Endothelial cell of umbilical vein (primary cell): ENCODE measurements at regions not wholly inside any gene's neighbourhood (a gene's known extent, or its start where the extent isn't known, plus 50 kb on each side); places are given as distances from the start of the nearest gene placed in this dataset.
"Not testable (repeated sequence)": the region's sequence is repeated elsewhere in the genome, so short reads cannot be mapped to it uniquely, and the experiment has no call there.

Experiments used
- BruUV-seq: library from RNA; stranded (reverse); fragments of 400-500 nt; replicated peaks from 2 replicates; lab custom pipeline; 2021; lab: Mats Ljungman, UMichigan
- CTCF ChIA-PET: fragments of 300-600, 350-600 bp; sonication (Branson Sonifier 250); formaldehyde crosslinking; loops from one replicate; lab custom pipeline; 2021; ENCODE audit warnings: antibody characterized with exemption, inconsistent platforms; lab: Charles Lee
- POLR2A ChIA-PET: fragments of 300-600, 350-600 bp; sonication (Branson Sonifier 250); formaldehyde crosslinking; loops from one replicate; lab custom pipeline; 2021; ENCODE audit warnings: antibody characterized with exemption, inconsistent platforms; lab: Charles Lee
- DNase-seq: peaks from one replicate; pipeline ENCODE4 v3.0.0-alpha.2; 2011; ENCODE audit warnings: low read depth, low spot score
- FAIRE-seq: peaks from 2 replicates; lab custom pipeline; 2011; peaks lifted over from hg19 to GRCh38; lab: Jason Lieb, UNC
- H2AFZ ChIP-seq: 2 replicates; pipeline ENCODE4 v1.6.0; 2012; ENCODE audit warnings: low read depth, low read length, control low read depth, inconsistent platforms
- H3K27ac ChIP-seq: 2 replicates; pipeline ENCODE4 v1.5.1; 2011; ENCODE audit warnings: low read depth, mild to moderate bottlenecking, control low read depth, low read length, moderate library complexity; ENCODE audit not compliant: insufficient read depth
- H3K27me3 ChIP-seq, 2 experiments: 2 replicates each; pipeline versions ENCODE4 v1.6.0 to v1.6.1; 2011; ENCODE audit warnings: low read length in 2 of 2, mixed read lengths in 1 of 2; ENCODE audit not compliant: control insufficient read depth in 2 of 2, insufficient read depth in 2 of 2
- H3K36me3 ChIP-seq, 2 experiments: 2 replicates in 1 of 2; 3 replicates in 1 of 2; pipeline ENCODE4 v1.5.1; 2011; ENCODE audit warnings: low read length in 2 of 2, mild to moderate bottlenecking in 1 of 2, moderate library complexity in 1 of 2; ENCODE audit not compliant: control insufficient read depth in 2 of 2, insufficient read depth in 2 of 2; ENCODE audit errors: extremely low read depth in 1 of 2
- H3K4me1 ChIP-seq: 3 replicates; pipeline ENCODE4 v1.5.1; 2011; ENCODE audit warnings: mild to moderate bottlenecking, low read length; ENCODE audit not compliant: control insufficient read depth, insufficient read depth; ENCODE audit errors: extremely low read depth
- H3K4me2 ChIP-seq: 2 replicates; pipeline ENCODE4 v1.6.1; 2011; ENCODE audit warnings: low read length, control low read depth, mixed read lengths; ENCODE audit not compliant: insufficient read depth
- H3K4me3 ChIP-seq, 3 experiments: fragments of 200-600 bp in 1 of 3; sonication (generic), shearing (Covaris generic) in 1 of 3; replicated peaks in 1 of 3; 2 replicates each; pipeline ENCODE4 v1.5.1; 2011 to 2016; ENCODE audit warnings: control low read depth in 3 of 3, low read length in 3 of 3, mild to moderate bottlenecking in 2 of 3, inconsistent platforms in 1 of 3, low read depth in 1 of 3, moderate library complexity in 1 of 3; ENCODE audit not compliant: insufficient read depth in 1 of 3
- H3K79me2 ChIP-seq: 2 replicates; pipeline ENCODE4 v1.6.0; 2012; ENCODE audit warnings: low read length, inconsistent platforms; ENCODE audit not compliant: control insufficient read depth, insufficient read depth
- H3K9ac ChIP-seq: replicated peaks from 2 replicates; pipeline ENCODE3; 2011; ENCODE audit warnings: low read length, control low read depth; ENCODE audit not compliant: insufficient read depth; ENCODE audit errors: extremely low read depth
- H3K9me1 ChIP-seq: replicated peaks from 3 replicates; pipeline ENCODE4 v1.6.0; 2011; ENCODE audit warnings: mild to moderate bottlenecking, low read length; ENCODE audit not compliant: control insufficient read depth, insufficient read depth; ENCODE audit errors: extremely low read depth
- H3K9me3 ChIP-seq: replicated peaks from 2 replicates; pipeline ENCODE4 v1.5.1; 2012; ENCODE audit warnings: low read length, inconsistent platforms; ENCODE audit not compliant: control insufficient read depth, insufficient read depth
- H4K20me1 ChIP-seq: replicated peaks from 2 replicates; pipeline ENCODE3; 2011; ENCODE audit warnings: mild to moderate bottlenecking, low read length; ENCODE audit not compliant: control insufficient read depth, insufficient read depth; ENCODE audit errors: extremely low read depth
- dilution Hi-C: fragments of 300-500 bp; cut with MboI; formaldehyde crosslinking; loops from one replicate; pipeline ENCODE4 v1.15.0; 2019; ENCODE audit warnings: low sequenced_read_pairs; ENCODE audit not compliant: extremely low pct_ligation_motif_present
- intact Hi-C: fragments of 100-400 bp; cut with micrococcal nuclease; formaldehyde crosslinking; loops from one replicate; pipeline ENCODE4 v1.10.0; 2022

- H3K9me3 ChIP-seq, FAIRE-seq, POLR2A ChIA-PET, H3K4me3 ChIP-seq, H3K27ac ChIP-seq, H3K9me1 ChIP-seq, H3K9ac ChIP-seq, H3K27me3 ChIP-seq, H3K36me3 ChIP-seq, intact Hi-C loops, H2AFZ ChIP-seq, BruUV-seq, H3K4me1 ChIP-seq, H3K79me2 ChIP-seq, H4K20me1 ChIP-seq, dilution Hi-C loops, DNase-seq, H3K4me2 ChIP-seq, CTCF ChIA-PET: not testable (repeated sequence)
These were observed 779.6 kb downstream of the PCDH11X start for GRCh38 chrX:92558796-92559195.

- H3K27me3 ChIP-seq, dilution Hi-C loops, H3K4me2 ChIP-seq: not testable (repeated sequence)
These were observed 780.9 kb downstream of the PCDH11X start for GRCh38 chrX:92560083-92560482.

DNA sequence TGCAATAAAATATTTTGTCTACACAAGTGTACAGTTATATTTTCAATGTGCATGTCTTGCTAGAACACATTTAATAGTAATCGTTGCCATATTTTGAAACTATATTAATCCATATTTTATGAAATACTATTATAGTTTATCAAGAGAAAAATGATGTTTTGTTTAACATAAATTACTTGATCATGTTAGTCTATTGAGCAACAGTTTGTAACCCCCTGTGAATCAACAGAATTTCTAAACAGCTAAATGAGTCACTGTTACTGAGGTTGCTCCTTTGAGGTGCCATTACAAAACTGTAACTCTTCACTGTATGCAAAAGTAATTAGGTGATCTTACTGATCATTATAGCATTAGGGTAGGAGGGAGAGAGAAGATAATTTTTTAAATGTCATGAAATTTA is 791.0 kb downstream of the PCDH11X start:
- H3K4me2 ChIP-seq, H3K36me3 ChIP-seq, H3K79me2 ChIP-seq, dilution Hi-C loops, FAIRE-seq, POLR2A ChIA-PET, intact Hi-C loops, H4K20me1 ChIP-seq, H2AFZ ChIP-seq, H3K4me1 ChIP-seq, CTCF ChIA-PET, BruUV-seq, H3K9ac ChIP-seq, H3K9me1 ChIP-seq, H3K27ac ChIP-seq, H3K9me3 ChIP-seq, H3K4me3 ChIP-seq, DNase-seq, H3K27me3 ChIP-seq: not testable (repeated sequence)

More at GRCh38 chrX:92560083-92560482, 780.9 kb downstream of the PCDH11X start:
- H3K9ac ChIP-seq, CTCF ChIA-PET, H3K36me3 ChIP-seq, H4K20me1 ChIP-seq, POLR2A ChIA-PET, H3K9me3 ChIP-seq, intact Hi-C loops, H3K9me1 ChIP-seq, FAIRE-seq, H3K79me2 ChIP-seq, DNase-seq, H2AFZ ChIP-seq, H3K4me3 ChIP-seq, H3K27ac ChIP-seq, BruUV-seq, H3K4me1 ChIP-seq: not testable (repeated sequence)

- POLR2A ChIA-PET, H3K79me2 ChIP-seq, H3K9me3 ChIP-seq, H3K27ac ChIP-seq, CTCF ChIA-PET, H3K36me3 ChIP-seq, dilution Hi-C loops, H4K20me1 ChIP-seq, H3K9ac ChIP-seq, DNase-seq, H3K4me2 ChIP-seq, H3K27me3 ChIP-seq, H3K9me1 ChIP-seq, H3K4me3 ChIP-seq, H3K4me1 ChIP-seq, H2AFZ ChIP-seq, BruUV-seq, FAIRE-seq, intact Hi-C loops: not testable (repeated sequence)
These were observed 807.5 kb downstream of the PCDH11X start for GRCh38 chrX:92586643-92587042.
